GM08714 (cell line): ENCODE measurements at regions not wholly inside any gene's neighbourhood (a gene's known extent, or its start where the extent isn't known, plus 50 kb on each side); places are given as distances from the start of the nearest gene placed in this dataset.
"Not testable (repeated sequence)": the region's sequence is repeated elsewhere in the genome, so short reads cannot be mapped to it uniquely, and the experiment has no call there.

Source experiments
- H3K4me3 ChIP-seq: fragments of 200-500 bp; sonication (Bioruptor generic); 2 replicates; pipeline ENCODE4 v1.5.1; 2014; ENCODE audit warnings: mild to moderate bottlenecking, low read length, inconsistent platforms
- ZNF274 ChIP-seq: IDR thresholded peaks from 2 replicates; pipeline ENCODE4 v1.6.1; 2012; ENCODE audit warnings: mild to moderate bottlenecking, low read depth, low read length

- no peak for TF ChIP-seq ZNF274
- no peak overlapping the region for H3K4me3 ChIP-seq
Observed at GRCh38 chr4:110850461-110851442, 227.9 kb upstream of the PITX2 start.

GRCh38 chr4:110851989-110852388, 229.1 kb upstream of the PITX2 start:
- no peak overlapping the region for H3K4me3 ChIP-seq
- no peak for TF ChIP-seq ZNF274

DNA sequence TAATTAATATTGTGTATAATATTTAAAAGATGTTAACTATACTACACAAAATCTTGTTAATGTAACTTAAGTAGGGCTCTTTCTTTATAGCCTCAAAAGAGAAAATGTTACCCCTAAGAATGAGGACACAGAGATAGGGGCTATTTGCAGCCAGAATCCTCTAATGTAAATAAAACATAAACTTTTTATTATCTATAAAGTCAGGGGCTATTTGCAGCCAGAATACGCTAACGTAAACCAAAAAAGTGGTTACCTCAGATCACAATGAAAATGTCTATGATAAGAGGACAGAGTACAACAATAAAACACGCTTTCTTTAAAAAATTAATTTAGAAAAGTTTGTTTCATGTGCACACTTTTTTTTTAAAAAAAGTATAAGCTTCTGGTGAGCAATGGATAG, 229.9 kb upstream of the PITX2 start:
- no peak for TF ChIP-seq ZNF274

DNA sequence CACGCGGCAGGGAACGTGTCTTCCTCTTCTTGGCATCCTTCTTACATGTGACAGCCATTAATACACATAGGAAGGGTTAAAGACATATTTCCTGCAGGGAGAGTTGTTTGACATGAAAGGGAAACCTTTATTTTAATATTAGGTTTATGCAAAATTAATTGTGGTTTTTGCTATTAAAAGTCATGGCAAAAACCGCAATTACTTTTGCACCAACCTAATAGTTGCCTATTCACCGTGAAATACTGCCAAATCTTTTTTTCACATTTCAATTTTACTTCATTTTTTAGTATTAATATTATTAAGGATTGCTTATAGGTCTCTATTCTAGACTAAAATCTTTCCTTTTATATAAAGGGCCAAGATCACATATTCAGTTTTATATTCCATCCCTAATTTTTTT, 230.4 kb upstream of the PITX2 start:
- no peak for TF ChIP-seq ZNF274

More for the DNA sequence above, 229.9 kb upstream of the PITX2 start:
- H3K4me3 ChIP-seq, result no peak overlapping the region

GRCh38 chr4:110854021-110854678, 231.3 kb upstream of the PITX2 start:
- H3K4me3 ChIP-seq, result no peak overlapping the region
- no peak for TF ChIP-seq ZNF274

More for the DNA sequence above, 230.4 kb upstream of the PITX2 start:
- H3K4me3 ChIP-seq, result no peak overlapping the region

GRCh38 chr4:110860125-110860524, 237.2 kb upstream of the PITX2 start:
- TF ChIP-seq ZNF274, result no peak
- no peak overlapping the region for H3K4me3 ChIP-seq

DNA sequence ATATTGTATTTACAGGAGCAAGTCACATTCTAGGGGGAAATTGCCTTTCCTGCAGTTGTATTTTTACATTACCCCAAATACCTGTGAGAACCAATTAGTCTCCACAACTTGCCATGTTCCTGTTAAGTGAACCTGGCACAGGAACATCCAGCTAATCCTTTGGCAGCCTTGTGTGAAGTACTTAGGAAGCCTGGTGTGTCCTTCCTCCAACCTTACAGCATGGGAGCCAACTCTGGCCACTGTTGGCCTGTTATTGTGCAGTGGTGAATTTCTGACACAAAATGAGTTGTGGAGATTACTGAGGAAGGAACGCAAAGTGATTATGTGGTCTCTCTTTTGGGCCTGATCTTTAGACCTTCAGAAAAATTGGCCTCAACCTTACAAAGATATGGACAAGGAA, 238.0 kb upstream of the PITX2 start:
- no peak overlapping the region for H3K4me3 ChIP-seq
- TF ChIP-seq ZNF274, result no peak

GRCh38 chr4:110865611-110866259, 242.9 kb upstream of the PITX2 start:
- TF ChIP-seq ZNF274, result no peak
- H3K4me3 ChIP-seq, result no peak overlapping the region

DNA sequence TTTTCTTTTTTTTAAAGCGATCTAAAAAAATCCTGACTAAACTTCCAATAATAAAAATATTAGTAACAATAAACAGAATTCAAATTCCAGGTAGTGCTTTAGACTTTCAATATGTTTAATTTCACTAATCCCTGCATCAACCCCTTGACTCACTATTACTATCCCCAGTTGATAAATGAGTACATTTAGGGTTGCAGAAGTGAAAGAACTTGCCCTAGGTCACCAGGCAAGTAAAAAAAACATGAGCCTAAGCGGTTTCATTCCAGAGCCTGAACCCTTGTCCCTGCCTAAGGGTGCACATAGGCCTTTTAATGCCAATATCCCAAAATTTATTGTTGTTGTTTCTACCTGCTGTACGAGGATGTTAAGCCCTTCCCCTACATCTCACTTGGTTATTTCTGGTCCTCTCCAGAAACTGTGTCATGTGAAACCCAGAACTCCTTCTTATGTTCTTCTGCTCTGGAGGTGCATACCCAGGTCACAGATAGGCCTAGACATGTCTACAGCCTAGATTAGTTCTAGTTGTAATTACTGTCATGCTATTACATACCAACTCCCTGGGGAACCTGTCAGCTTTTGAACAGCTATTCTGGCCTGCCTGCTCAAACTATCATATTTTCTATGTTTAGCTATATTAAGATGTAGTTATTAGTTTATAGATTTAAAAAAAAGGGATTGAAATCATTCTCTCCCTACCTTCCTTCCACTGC, 244.5 kb upstream of the PITX2 start:
- TF ChIP-seq ZNF274, result no peak
- no peak overlapping the region for H3K4me3 ChIP-seq

- TF ChIP-seq ZNF274, result no peak
- no peak overlapping the region for H3K4me3 ChIP-seq
Observed at GRCh38 chr4:110867981-110868720, 245.3 kb upstream of the PITX2 start.

- H3K4me3 ChIP-seq, result no peak overlapping the region
- TF ChIP-seq ZNF274, result no peak
Observed at GRCh38 chr4:110869114-110869513, 246.2 kb upstream of the PITX2 start.

DNA sequence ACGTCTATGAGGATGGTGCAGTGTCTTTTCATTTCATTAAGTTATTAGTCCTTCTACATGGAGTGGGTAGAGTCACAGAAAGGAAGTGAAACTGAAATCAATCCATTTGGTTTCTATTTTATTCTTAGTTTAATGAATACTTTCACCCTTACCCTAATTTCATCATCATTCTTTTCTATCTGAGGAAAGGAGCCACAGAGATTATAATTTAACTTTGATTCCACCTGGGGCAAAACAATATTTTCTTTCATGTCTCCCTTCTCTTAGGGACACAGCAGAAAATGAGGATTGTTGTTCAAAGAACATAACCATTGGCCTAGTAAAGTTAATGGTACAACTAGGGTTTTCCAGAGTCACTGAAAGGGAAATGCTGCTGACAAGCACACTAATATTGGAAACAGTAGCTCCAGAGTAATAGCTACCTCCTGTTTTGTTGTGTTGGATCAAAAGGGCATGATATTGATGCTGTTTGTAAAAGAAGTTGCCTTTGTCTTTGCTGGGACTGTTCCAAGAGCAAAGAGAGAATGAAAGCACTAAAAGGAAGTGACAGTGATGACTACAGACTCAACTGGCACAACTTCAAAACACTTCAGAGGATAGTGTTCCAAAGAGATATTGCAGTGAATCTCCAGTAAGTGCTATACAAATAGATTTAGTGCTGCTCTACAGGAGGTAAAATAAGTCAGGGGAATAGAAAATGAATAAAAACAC, 247.1 kb upstream of the PITX2 start:
- no peak overlapping the region for H3K4me3 ChIP-seq
- TF ChIP-seq ZNF274, result no peak

- H3K4me3 ChIP-seq, result not testable (repeated sequence)
Observed at GRCh38 chr4:110876214-110876613, 253.3 kb upstream of the PITX2 start.
